ENCODE measurements at regions not wholly inside any gene's neighbourhood (a gene's known extent, or its start where the extent isn't known, plus 50 kb on each side); places are given as distances from the start of the nearest gene placed in this dataset.

DNA sequence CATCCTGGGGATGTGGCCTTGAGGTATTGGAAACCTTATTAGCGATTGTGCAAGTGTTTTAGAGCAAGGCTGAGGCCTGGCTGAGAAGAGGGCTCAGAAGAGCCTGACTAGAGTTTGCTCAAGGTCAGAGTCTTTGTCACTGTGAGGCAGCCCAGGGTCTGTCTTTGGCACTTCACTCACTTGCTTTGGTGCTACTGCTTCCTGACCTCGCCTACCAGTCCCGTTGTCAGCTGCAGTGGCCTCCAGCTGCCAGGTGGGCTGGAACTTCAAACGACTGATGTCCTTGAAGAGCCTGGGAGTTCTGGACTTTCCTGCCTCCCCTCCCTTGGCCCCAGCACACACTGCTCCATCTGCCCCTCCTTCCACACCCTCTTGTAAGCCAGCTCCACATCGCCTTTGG lies 228.0 kb downstream of the SNX18 start:
- no peak for DNase-seq (ENCODE audit: low read depth in 2 of 2, low spot score in 1 of 2)

DNA sequence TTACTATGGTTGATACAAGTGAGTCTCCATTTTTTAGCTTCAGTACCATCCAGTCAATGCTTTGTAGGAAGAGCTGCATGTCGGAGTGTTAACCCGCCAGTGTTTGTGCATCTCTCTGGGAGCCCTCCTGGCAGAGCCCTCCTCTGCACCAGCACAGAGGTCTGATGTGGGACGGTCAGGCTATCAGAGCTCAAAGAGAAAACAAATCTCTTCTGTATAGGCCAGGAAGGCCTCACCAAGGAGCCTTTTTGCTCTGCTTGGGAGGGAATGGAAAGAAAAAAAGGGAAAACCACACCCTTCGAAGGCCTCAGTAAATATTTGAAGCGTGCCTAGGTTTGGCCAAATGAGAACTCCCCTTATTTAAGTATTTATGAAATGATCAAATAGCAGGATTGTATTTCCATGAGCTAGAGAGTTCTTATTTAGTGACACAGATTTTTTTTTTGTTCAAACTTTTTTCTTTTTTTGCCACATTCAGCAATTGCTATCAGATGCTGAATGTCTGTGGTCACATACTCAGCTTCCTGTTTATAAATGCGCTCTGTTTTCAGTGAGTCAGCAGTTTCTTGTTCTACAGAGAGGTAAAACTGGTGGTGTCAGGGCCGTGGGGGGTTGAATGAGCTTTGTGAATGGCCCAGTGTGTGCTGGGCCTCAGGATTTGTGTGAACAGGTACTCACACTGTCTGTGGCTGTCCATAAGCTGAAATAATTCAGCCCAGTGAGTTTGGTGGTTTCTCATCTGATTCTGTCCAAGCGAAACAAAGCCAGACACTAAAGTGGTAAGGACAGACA lies 226.6 kb downstream of the SNX18 start:
- DNase-seq (ENCODE audit: low read depth in 2 of 2, low spot score in 1 of 2): no peak

- DNase-seq (ENCODE audit: low read depth in 2 of 2, low spot score in 1 of 2): no peak
Observed at GRCh38 chr5:54743581-54743980, 226.0 kb downstream of the SNX18 start.

GRCh38 chr5:54742417-54742891 lies 224.9 kb downstream of the SNX18 start:
- DNase-seq (ENCODE audit: low read depth in 2 of 2, low spot score in 1 of 2): no peak

DNA sequence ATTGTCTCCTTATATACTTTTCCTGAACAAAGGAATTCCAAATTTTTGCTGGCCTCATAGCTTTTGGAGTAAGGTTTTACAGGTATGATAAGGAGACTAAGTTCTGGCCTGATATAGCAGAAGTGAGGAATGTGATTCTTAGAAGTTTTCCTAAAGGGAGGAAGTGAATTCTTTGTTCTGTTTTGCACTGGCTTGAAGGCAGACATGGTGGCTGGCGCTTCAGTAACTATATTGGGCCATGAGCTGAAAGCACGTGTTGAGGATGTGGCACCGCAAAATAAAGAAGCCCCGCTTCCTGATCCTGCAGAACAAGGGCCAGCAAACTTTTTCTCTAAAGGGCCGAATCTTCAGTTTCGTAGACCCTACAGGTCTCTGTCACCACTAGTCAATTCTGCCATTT lies 224.2 kb downstream of the SNX18 start:
- no peak for DNase-seq (ENCODE audit: low read depth in 2 of 2, low spot score in 1 of 2)

DNA sequence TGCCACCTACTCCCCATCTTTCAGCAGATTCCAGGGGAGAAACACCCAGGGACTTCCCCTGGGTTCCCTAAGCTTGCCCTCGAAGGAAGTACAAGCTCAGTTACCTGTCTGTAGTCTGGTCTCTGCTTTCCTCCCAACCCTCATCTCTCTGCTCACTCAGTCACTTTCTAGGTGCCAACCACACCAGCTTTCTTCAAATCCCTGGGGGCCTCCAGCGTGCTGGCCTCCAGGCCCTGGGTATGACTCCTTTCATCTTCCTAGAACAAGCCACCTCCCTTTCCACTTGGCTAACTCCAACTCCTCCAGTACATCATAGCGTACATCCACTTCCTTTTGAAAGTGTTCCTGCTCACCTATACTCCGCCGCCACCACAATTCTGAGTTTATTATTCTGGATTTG lies 222.6 kb downstream of the SNX18 start:
- no peak for DNase-seq (ENCODE audit: low read depth in 2 of 2, low spot score in 1 of 2)

- no peak for DNase-seq (ENCODE audit: low read depth in 2 of 2, low spot score in 1 of 2)
Observed at GRCh38 chr5:54739371-54739770, 221.8 kb downstream of the SNX18 start.

DNA sequence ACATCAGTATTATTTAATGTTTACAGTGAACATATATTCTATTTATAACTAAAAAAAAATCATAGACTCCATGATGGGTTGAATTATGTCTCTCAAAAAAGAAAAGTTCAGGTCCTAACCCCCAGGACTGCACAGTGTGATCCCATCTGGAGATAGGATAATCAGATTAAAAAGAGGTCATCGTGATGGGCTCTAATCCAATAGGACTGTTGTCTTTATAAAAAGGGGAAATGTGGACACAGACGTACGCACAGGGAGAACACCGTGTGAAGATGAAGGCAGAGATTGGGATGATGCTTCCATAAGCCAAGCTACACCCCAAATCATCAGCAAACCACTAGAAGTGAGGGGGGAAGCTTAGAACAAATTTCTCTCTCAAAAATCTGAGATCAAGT lies 221.4 kb downstream of the SNX18 start:
- DNase-seq (ENCODE audit: low read depth in 2 of 2, low spot score in 1 of 2): no peak

- no peak for DNase-seq (ENCODE audit: low read depth in 2 of 2, low spot score in 1 of 2)
Observed at GRCh38 chr5:54738118-54738972, 220.8 kb downstream of the SNX18 start.

DNA sequence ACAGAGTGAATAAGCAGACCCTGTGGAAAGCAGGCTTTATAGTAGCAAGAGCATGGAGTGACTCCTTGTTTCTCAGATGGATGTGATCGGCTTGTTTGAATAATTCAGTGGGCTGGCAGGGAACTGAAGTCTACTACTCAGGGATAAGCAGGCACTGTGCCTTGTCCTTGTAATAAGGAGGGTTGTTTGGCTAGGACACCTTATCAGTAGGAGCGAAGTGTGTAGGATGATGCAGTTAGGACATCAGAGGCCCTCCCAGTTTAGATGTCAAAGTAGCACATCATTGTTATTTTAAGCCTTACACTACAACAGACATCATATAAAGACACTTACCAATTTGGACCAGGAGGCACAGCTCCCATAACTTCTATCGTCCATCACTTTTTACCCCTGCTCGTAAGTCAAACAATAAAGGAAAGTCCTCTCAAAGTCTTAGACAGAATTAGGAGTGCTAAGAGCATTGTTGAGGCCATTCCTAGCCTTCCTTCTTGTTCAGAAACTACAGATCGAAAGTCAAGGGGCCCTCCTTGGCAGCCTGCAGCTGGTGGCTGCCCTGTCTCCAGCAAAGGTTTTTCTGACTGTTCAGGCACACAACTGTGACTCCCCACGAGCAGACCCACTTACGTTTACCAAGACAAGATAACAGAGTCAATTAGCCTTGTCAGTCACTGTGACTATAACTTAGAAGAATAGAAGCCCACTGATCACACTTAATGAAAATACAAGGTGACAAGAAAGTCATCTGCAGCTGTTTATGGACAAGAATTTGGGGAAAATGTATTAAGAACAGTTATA lies 218.6 kb downstream of the SNX18 start:
- DNase-seq (ENCODE audit: low read depth in 2 of 2, low spot score in 1 of 2): no peak

DNA sequence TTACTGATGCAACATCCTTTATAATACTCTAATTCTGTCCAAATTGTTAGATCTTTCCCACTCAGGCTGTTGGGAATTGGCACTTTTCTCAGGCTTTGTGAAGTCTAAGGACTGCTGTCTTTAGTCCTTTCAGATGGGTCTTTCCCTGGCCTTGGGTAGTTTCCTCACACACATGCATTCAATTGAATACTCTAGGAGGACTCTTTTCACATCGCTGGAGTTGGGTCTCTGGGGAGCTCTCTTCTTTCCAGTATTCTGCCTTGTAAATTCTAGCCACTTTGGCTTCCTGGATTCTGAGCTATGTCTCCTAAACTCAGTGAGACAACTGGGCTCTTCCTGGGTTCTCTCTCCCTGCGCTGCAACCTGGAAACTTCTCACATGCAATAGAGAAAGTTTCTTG lies 215.5 kb downstream of the SNX18 start:
- DNase-seq (ENCODE audit: low read depth in 2 of 2, low spot score in 1 of 2): no peak

- no peak for DNase-seq (ENCODE audit: low read depth in 2 of 2, low spot score in 1 of 2)
Observed at GRCh38 chr5:54732108-54732507, 214.5 kb downstream of the SNX18 start.

DNA sequence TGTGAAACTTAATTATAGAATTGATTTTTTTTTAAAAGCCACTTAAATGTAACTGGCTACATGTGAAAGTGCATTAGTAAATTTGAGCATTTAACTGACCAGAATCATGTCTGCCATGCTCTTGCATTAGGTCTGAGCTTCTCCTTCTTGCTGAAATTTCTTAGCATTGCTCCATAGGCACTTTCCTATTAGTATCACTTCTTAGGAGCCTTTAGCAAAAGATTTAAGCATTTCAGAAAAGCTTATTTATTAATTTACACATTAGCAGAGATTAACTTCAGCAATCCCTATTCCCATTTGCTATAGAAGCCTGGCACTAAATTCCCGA lies 211.0 kb downstream of the SNX18 start:
- no peak for DNase-seq (ENCODE audit: low read depth in 2 of 2, low spot score in 1 of 2)

- no peak for DNase-seq (ENCODE audit: low read depth in 2 of 2, low spot score in 1 of 2)
Observed at GRCh38 chr5:54727874-54728587, 210.5 kb downstream of the SNX18 start.

- DNase-seq (ENCODE audit: low read depth in 2 of 2, low spot score in 1 of 2): no peak
Observed at GRCh38 chr5:54725391-54726280, 208.1 kb downstream of the SNX18 start.

- DNase-seq (ENCODE audit: low read depth in 2 of 2, low spot score in 1 of 2): no peak
Observed at GRCh38 chr5:54722846-54723433, 205.4 kb downstream of the SNX18 start.

- no peak for DNase-seq (ENCODE audit: low read depth in 2 of 2, low spot score in 1 of 2)
Observed at GRCh38 chr5:54721951-54722654, 204.5 kb downstream of the SNX18 start.

- no peak for DNase-seq (ENCODE audit: low read depth in 2 of 2, low spot score in 1 of 2)
Observed at GRCh38 chr5:54721116-54721515, 203.6 kb downstream of the SNX18 start.

DNA sequence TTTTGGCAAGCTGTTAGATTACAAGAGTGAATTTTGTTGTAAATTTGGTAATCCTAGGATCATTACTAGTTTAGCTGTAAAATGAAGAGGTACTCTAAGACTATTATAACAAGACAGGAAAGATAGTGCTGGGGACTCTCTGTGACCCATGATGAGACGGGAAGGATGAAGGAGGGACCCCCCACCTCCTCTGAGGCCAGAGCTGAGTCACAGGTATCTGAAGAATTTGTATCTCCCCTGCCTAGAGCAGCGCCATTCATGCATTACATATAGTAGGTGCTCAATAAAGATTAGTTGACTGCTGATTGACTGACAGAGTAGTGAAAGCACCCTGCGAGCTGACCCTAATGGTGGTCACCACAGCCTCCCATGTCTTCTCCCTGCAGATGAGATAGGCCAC lies 202.8 kb downstream of the SNX18 start:
- DNase-seq (ENCODE audit: low read depth in 2 of 2, low spot score in 1 of 2): no peak
